Activated CD4-positive, alpha-beta T cell treated with anti-CD3 and anti-CD28 coated beads, Interleukin-2, amount 50 U/mL, for 16 hours (primary cell): ENCODE measurements at regions not wholly inside any gene's neighbourhood (a gene's known extent, or its start where the extent isn't known, plus 50 kb on each side); places are given as distances from the start of the nearest gene placed in this dataset.

Experiments
- DNase-seq: peaks from one replicate; pipeline ENCODE4 v3.0.0-alpha.2; 2020

- DNase-seq, result no peak
These were observed 922.6 kb downstream of the TUSC7 start for GRCh38 chr3:117632191-117632590.

DNA sequence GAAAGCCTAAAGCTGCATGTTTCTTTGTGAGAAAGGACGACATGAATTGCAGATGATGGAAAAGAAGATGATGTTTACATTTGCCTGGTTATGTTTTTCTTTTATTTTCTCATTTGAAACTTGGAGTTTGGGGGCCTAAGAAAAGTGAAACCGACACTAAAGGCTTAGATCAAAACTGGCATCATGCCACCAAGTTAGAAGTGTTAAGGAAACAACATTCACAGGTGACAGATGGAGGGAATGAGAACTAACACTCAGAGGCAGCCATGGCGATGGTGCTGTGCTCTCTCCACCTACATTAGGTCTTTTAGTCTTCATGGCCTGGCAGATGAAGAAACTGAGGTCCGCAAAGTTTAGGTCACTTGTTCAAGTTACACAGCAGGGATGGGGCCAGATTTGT is 923.6 kb downstream of the TUSC7 start:
- no peak for DNase-seq

- DNase-seq, result no peak
These were observed 928.1 kb downstream of the TUSC7 start for GRCh38 chr3:117637666-117638065.

- no peak for DNase-seq
These were observed 934.6 kb downstream of the TUSC7 start for GRCh38 chr3:117644203-117644602.

- DNase-seq, result no peak
These were observed 936.1 kb downstream of the TUSC7 start for GRCh38 chr3:117645561-117646242.

DNA sequence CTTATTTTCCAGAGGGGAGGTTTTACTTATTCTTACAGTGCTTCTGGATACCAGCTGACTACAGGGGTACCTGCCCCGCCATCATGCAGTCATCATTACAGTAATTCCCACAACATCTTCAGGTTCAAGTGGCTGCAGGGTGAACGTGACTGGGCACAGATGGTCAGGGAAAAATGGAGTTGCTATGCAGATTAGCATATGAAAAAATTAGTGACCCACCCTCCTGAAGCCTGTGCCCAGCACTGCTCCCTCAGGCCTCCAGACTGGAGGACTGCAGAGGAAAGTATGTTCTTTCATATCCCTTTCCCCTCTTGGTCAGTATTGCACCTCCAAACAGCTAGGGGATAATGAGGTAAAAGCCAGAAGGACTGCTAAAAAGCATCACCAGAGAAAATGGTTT is 937.9 kb downstream of the TUSC7 start:
- no peak for DNase-seq

- DNase-seq, result no peak
These were observed 941.7 kb downstream of the TUSC7 start for GRCh38 chr3:117651246-117651645.

DNA sequence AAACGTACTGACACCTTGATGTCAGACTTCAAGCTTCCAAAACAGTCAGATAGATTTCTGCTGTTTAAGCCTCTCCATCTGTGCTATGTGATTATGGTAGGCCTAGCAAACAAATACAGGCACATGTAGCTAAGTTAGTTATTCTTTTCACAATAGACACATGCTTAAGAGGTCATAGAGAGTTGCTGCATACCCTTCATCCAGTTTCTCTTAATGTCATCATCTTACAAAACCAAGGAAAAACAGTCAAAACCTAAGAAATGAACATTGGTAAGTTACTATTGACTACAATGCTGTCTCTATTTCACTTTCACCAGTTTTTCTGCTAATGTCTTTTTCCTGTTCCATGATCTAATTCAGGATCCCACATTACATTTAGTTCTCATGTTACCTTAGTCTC is 946.8 kb downstream of the TUSC7 start:
- DNase-seq, result no peak

- DNase-seq, result no peak
These were observed 947.7 kb downstream of the TUSC7 start for GRCh38 chr3:117657278-117657677.

DNA sequence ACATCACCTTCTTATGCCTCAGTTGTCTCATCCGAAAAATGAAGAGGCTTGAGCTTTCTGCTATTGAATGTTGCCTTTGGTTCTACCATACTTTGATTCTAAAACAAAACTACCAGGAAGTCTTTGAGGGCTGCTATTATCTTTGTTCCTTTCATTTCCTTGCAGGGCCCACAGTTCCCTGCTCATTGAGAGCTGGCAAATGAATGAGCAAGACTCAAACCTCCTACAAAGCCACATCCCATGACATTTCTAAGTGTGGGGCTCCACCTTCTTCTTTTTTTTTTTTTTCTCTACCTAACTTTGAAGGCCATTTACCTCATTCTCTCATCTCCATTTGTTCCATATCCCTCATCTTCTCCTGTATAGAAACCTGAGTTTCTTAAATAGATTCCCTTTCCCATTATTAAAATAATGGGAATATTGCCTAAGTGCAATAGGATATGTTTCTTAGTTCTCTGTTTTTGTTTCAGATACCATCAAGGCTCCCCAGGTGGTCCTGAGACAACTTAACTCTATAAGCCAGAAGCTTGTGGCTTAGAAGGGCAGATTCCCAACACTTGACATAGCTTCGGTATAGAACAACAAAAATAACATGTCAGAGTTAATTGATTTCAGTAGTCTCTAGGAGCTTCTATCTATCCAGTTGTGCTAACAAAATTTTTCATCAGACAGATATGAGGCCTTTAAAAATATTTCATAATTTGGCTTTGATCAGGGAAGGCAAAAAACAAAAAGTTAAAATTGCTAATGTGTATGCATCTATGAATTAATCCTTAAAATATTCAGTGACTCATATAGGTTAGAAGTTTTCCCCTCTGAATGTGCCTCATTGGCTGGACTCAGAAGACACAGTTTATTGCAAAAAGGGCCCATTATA is 951.6 kb downstream of the TUSC7 start:
- DNase-seq, result no peak

- no peak for DNase-seq
These were observed 952.2 kb downstream of the TUSC7 start for GRCh38 chr3:117661818-117662095.

DNA sequence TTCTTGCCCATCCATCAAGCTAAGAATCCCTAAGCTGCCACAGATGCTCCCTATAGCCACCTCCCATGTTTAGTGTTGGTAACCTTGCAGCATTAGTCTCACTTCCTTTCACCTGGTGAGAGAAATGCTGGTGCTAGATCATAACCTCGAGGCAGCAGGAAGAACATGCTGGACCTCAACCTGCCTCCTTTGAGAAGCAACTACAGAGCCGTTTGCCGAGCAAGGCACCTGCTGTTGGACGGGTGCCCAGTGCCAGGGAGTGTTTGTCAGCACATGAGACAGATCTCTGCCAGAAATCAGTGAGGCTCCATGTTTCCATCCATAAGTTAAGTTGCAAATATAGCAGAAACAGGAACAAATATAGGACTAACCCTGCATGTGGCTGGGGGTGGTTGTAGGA is 955.7 kb downstream of the TUSC7 start:
- DNase-seq, result no peak

DNA sequence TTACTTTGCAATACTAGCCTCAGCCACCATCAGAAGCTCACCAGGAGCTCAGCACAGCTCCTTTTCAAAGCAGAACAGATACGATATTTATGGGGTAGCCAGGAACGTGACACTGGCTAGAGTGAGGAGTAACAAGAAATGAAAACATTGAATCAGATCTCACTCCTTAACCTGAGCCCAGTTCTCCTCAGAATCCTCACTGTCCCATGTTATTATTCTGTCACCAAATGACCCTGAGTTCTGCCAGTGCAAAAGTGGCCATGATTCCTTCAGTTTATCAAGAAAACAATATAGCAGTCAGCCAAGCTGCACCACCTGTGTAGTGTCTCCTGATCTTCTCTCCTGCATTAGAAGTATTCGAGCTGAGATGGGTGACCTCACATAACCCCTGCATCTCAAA is 956.7 kb downstream of the TUSC7 start:
- DNase-seq, result no peak

- DNase-seq, result no peak
These were observed 957.2 kb downstream of the TUSC7 start for GRCh38 chr3:117666812-117667211.

GRCh38 chr3:117669774-117670173 is 960.2 kb downstream of the TUSC7 start:
- no peak for DNase-seq

DNA sequence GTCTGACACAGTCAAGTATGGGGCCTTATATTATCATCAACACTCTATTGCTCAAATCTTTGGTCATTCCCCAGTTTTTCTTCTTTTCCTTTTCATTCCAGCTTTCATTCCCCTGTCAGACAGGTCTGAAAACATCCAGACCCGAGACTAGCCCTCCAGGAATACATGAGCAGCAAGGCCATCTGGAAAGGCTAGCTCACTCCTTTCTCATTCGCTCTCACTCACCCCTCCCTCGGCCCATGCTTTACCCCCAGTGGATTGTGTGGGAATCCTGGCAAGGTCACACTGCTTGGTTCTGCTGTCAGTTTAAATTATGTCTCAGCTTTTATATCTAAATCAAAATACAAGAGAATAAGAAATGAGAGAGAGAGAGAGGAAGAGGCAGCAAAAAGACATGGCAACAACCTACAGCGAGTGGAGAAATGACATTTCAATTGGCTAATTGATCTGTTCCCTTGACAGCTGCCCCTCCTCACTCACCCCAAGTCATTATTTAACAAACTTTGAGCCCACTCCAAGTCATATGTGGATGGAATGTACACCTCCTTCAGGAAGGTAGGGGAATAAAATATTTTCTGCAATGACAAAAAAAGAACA is 962.2 kb downstream of the TUSC7 start:
- no peak for DNase-seq

DNA sequence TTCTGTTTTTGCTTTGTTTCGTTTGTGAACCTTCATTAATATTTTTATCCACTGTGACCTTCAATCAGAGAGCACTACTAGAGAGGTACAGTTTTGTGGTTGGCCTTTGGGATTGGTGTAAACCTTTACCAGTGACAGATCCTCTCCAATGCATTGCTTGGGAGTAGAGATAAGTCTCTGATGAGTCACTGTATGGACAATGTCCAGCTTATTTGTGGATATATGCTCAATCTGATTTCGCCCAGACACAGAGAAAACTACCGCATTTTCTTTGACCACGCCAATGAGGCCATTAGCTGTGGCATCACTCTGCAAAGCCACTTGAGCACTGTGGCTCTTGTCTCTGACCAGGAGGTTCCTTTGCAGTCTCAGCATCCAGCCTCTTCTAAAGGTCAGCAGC is 964.7 kb downstream of the TUSC7 start:
- DNase-seq, result no peak

DNA sequence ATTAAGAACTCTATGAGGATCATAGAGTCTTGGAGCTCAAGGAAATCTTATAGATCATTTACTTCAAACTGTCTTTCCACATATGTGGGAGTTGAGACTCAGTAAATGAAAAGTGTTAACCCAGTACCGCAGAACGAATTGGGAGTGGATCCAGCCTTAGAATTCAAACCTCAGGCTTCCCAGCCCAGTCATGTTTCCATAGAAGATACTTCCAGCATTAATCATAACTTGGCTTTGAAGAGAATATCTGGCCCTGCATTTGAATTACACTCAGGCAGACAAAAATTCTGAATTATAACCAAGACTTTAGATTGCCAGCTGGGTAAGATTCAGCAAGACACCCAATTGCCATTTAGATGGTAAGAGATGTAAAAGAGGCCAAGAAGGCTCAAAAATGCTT is 972.0 kb downstream of the TUSC7 start:
- DNase-seq, result no peak

DNA sequence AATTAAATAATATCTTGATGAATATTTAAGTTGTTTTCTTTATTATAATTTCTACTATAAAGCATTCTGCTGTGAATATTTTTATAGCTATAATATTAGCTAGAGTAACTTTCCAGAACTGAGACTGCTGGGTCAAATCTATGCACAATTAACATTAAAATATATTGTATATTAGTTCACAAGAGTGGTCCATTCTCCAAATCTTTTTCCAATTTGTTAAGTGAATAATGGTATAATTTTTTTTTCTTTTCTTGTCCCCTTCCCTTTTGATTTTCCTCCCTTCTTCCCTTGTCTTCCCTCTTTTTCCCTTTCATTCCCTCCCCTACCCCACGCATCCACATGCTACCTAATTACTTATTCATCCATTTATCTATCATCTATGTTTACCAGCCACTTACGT is 977.5 kb downstream of the TUSC7 start:
- no peak for DNase-seq

DNA sequence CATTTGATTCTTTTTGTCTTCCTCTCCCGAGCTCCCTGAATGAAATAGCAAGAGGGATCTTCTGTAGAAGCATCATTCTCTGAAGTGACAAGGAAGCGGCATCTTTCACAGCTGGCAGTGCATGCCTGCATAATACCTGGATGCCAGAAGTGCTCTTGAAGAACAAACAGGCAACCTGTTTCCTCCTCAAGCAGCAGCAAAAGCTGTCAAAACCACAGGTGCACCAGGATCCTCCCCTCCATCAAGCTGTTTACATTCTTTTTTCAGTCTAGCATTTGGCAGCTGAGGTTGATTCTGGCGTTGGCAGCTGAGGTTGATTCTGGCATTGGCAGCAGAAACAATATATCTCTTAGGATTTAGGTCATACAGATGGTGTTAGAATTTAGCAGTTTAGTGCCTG is 979.0 kb downstream of the TUSC7 start:
- no peak for DNase-seq

DNA sequence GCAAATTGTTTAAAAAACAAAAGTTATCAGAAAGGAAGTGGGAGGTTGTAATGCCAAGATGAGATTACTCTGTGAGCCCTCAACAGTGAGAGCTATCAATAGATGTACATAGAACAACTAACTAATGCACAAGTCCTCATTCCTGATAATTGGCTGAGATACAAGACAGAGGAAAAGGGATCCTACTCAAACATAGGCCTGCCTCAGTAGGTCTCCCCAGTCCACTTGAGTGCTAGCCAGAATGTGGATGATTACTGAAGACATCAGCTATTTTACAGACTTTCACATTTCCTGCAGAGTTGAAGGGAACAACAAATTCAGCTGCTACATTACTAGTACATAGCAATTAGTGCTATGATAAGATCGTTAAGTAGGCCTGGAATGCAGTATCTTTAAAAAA is 981.9 kb downstream of the TUSC7 start:
- no peak for DNase-seq

GRCh38 chr3:117692416-117692995 is 982.9 kb downstream of the TUSC7 start:
- DNase-seq, result no peak

DNA sequence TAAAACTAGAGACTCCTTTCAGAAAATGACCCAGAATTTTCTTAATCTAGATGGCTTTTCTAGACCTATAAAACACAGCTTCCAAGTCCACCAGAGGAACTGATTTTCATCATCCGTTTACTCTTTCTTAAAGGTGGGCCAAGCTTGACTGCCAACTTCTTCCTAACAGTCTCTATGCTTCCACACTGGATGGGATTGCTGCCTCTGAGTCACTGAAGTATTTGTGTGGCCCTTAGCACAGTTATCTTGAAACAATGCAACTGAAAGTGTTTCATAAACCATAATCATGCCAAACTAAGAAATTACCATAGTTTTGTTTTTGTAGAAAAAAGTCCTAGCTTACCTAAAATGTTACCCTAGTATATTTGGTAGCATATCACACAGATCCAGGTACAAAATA is 985.7 kb downstream of the TUSC7 start:
- no peak for DNase-seq
